ENCODE measurements at regions not wholly inside any gene's neighbourhood (a gene's known extent, or its start where the extent isn't known, plus 50 kb on each side); places are given as distances from the start of the nearest gene placed in this dataset.

DNA sequence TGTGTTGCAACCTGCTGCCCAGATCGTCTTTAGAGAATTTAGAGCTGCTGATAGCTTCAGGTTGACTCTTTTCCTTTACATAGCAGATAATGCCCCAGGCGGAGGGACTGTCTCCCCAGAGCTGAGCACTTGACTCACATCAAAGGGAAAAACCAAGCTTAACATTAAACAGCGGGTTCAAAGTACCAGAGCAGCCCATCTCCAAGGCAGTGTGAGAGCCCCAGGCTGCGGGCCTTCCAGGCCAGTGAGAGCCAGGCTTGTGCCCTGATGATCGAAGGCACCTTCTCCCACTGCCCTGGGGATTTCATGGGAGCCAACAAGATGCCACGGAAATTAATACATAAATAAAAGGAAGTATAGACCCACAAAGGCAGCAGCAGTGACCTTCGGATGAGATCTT lies 275.6 kb downstream of the XXYLT1 start:
- no peak for DNase-seq (ENCODE audit: low spot score)

DNA sequence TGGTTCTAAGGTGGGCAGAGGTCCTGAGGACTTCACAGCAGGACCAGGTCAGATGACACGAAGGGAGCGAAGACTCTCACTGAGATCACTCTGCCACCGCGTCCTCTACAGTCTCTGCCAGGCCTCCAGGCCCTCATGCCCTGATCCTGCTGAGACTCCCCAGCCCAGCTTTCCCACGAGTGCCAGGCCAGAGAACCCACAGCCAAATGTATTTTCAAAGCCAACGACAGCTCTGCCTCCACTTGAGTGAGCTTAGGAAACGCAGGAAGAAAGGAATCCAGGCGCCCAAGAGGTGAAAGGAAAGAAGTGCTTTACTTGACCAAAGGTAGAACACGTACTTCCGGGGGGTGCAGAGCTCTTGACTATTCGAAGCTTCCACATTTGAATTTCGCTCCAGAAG lies 275.0 kb downstream of the XXYLT1 start:
- DNase-seq (ENCODE audit: low spot score), result no peak

DNA sequence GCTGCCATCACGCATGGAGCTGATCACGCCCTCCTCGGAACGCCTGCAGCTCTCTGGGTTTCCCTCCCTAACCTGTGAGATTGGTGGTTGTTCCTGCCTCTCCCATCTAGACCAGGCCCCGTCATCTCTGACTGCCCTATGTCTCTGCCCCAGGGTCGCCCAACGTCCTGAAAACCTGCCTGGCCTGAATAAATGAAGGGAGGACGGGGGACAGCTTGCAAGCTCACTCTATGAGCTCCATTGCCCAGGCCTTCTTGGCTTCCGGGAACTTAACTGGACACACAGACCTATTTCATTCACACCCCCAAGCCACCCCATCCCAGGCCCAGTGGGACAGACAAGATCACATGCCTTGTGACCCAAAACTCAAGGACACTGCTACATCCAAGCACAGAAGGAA lies 274.2 kb downstream of the XXYLT1 start:
- no peak for DNase-seq (ENCODE audit: low spot score)

DNA sequence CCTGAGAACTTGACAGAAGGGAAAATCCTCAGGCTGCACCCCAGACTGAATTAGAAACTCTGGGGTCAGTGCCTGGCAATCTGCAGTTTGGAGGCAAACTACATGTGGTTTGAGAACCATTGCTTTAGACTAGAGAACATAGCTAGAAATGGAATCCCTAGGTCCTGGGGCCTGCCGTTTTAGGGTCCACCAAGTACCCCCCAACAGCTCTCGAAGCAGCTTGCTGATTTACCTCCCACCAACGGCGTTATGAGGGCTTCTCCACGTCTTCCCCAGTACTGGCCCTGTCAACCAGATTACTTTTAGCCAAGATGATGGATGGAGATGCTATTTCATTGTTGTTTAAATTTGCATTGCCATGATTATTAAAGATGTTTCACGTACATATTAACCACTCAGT lies 272.5 kb downstream of the XXYLT1 start:
- no peak for DNase-seq (ENCODE audit: low spot score)

DNA sequence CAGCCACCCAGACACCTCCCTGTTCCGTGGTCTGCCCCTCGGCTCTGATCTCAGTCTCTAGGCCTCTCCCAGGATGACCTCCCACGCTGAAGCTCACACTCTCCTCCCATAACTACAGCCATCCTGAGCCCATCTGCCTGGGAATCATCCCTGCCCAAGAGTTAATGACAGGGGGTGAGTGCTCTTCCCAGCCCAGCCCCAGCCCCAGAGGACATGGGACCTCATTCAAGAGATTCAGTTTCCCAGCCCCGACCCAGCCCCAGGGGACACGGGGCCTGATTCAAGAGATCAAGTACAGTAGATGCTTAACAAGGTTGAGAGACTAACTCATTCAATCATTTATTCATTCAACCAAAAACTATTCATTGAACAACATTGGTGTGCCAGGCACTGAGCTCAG lies 272.0 kb downstream of the XXYLT1 start:
- no peak for DNase-seq (ENCODE audit: low spot score)

DNA sequence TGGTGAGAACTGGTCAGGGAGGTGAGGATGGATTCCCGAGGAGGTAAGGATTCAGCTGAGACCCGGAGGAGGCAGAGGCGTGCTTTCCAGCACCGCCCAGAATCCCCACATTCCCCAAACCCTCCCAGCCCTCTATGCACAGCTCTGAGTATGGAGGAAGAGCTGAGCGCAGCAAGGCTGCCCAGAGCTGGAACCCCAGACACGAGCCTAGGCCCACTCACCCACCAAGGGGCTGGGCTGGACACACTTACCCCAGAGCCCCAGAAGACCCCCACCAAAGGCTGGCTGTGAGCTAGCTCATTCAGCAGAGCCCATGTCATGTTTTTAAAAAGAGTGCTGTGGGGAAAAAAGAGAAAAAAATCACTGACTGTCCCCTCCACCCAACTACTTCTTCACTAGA lies 271.5 kb downstream of the XXYLT1 start:
- DNase-seq (ENCODE audit: low spot score), result no peak

DNA sequence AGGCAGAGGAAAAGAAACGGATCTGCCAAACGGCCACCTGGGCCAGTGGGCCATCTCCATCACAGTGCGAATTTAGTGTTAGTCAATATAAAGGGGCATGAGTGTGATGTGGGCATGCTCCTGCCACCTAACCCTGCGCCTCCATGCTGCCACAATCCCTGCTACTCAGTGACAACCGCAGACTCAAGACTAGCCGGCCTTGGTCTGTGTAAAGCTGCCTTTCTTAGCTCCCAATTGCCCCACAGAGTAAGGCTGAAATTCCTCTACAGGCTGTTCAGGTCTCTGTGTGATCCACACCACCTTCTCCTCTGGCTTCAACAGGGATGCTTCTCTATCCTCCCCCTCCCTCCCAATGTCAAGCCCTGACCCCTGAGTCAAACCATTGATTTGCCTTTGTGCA lies 269.7 kb downstream of the XXYLT1 start:
- no peak for DNase-seq (ENCODE audit: low spot score)

- peak; percentile 54 for DNase-seq (ENCODE audit: low spot score)
Measured at GRCh38 chr3:195001961-195002861, 268.7 kb downstream of the XXYLT1 start.

GRCh38 chr3:195003006-195003892 lies 267.7 kb downstream of the XXYLT1 start:
- peak; percentile 19 for DNase-seq (ENCODE audit: low spot score)

DNA sequence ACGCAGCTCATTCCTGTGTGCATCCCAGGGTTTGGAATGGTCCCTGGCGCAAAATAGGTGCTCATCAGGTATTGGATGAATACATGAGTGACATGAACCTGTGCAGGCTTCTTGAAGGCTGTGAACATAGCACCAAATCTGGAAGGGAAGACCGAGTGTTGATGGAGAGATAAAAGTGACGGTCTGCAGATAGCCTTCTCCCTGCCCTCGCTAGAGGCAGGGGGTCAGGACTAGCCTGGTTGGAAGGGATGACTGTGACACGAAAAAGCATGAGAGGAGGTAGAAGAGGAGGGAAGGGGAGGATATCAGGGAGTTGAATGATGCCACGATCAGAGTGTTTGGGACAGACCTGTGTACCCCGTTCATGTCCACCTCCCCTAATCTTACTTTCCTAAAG lies 267.1 kb downstream of the XXYLT1 start:
- no peak for DNase-seq (ENCODE audit: low spot score)

- no peak for DNase-seq (ENCODE audit: low spot score)
Measured at GRCh38 chr3:195004512-195005250, 266.3 kb downstream of the XXYLT1 start.

DNA sequence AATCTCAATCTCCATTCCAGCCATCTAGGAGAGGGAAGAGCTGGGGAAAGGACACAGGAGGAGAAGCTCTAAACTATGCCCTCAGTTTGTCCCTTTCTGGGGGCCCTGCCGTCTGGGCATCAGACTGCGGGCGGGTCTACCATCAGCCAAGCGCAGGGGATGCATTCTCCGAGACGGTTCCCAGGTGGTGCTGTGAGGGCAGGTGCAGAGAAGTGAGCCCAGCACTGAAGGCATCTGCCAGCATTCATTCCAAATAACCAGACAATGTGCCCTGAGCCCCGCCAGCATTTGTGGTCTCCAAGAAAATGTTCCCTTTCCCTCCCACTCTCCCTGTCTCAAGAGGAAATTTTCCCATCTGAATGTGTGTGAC lies 265.7 kb downstream of the XXYLT1 start:
- no peak for DNase-seq (ENCODE audit: low spot score)

GRCh38 chr3:195005759-195006510 lies 265.0 kb downstream of the XXYLT1 start:
- DNase-seq (ENCODE audit: low spot score), result no peak

DNA sequence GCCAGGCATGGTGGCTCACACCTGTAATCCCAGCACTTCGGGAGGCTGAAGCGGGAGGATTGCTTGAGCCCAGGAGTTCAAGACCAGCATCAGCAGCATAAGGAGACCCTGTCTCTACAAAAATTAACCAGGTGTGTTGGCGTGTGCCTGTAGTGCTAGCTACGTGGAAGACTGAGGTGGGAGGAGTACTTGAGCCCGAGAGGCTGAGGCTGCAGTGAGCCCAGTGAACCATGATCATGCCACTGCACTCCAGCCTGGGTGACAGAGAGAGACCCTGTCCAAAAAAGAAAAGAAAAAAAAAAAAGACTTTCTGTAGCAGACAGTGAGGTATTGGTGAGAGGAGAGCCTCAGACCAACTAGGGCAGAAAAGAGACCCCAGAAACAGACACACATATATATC lies 263.8 kb downstream of the XXYLT1 start:
- DNase-seq (ENCODE audit: low spot score), result no peak

DNA sequence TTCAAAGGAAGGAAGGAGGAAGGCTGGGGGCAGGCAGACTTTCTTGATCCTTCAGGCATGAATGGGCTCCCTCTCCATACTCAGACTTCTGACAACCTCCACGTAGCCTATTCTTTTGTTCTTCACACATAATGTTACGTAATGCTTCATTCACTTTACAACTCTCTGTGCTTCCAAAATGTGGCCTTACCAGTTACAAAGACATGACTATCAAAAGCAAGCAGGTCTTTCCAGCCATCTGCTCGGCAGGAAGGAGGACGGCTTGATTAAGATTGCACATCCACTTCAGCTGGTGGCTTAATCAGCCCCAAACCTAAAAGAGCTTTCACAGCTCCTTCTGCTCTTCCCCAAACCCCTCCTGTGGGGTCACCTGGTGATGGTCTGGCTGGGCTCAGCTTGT lies 263.2 kb downstream of the XXYLT1 start:
- no peak for DNase-seq (ENCODE audit: low spot score)

GRCh38 chr3:195008816-195009215 lies 262.1 kb downstream of the XXYLT1 start:
- no peak for DNase-seq (ENCODE audit: low spot score)

GRCh38 chr3:195009616-195010015 lies 261.3 kb downstream of the XXYLT1 start:
- DNase-seq (ENCODE audit: low spot score), result no peak

DNA sequence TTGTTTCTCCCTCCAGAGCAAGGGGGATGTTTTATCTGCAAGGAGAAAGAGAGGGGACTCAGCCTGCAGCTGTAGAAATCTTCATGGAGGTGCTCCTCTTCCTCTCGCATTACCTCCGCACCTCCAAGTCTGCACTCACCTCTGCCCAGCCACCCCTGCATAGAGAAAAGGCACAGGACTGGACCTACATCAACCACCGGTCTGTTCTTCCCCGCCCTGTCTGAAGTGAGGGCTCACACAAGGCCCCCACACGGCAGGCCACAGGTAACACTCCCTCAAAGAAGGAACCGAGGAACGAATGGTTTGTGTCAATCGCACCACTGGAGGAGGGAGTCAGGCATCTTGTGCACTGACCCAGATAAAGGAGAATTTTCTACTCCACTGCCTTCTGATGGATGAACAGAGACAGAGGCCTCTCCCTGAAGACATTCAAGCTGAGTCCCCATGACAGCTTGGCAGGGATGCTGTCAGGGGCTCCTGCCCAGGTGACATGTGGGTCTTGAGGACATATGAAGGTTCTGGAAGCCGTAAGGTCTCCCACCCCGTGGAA lies 260.3 kb downstream of the XXYLT1 start:
- DNase-seq (ENCODE audit: low spot score), result no peak

- DNase-seq (ENCODE audit: low spot score), result no peak
Measured at GRCh38 chr3:195011231-195011834, 259.6 kb downstream of the XXYLT1 start.

DNA sequence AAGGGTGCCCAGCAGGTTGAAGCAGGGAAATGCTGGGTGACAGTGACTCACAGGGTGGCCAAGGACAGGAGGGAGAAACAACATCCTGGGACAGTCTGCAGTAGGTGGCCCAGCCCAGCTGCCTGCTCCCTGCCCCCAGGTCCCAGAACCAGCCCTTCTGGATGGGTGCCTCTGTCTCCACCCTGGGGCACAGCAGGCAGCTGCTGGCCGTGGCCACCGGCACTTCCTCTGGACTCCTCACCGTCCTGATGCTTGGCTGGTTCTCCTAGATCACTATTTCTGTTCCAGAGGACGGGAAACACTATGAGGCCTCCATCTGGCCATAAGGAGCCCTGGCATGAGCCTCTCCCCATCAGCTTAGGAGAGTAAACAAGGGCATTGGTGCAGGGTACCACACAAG lies 258.9 kb downstream of the XXYLT1 start:
- no peak for DNase-seq (ENCODE audit: low spot score)

- DNase-seq (ENCODE audit: low spot score), result no peak
Measured at GRCh38 chr3:195012571-195012970, 258.4 kb downstream of the XXYLT1 start.

Data from NAMALWA (cell line).